ENCODE measurements at regions not wholly inside any gene's neighbourhood (a gene's known extent, or its start where the extent isn't known, plus 50 kb on each side); places are given as distances from the start of the nearest gene placed in this dataset.

- TF ChIP-seq CTCF (conservative IDR thresholded peaks at IDR 0.05) (no peak), ZFX (IDR thresholded peaks at IDR 0.05) (no peak)
Observed at GRCh38 chr6:168887621-168888020, 366.0 kb downstream of the THBS2 start.
